ENCODE measurements at regions not wholly inside any gene's neighbourhood (a gene's known extent, or its start where the extent isn't known, plus 50 kb on each side); places are given as distances from the start of the nearest gene placed in this dataset.

DNA sequence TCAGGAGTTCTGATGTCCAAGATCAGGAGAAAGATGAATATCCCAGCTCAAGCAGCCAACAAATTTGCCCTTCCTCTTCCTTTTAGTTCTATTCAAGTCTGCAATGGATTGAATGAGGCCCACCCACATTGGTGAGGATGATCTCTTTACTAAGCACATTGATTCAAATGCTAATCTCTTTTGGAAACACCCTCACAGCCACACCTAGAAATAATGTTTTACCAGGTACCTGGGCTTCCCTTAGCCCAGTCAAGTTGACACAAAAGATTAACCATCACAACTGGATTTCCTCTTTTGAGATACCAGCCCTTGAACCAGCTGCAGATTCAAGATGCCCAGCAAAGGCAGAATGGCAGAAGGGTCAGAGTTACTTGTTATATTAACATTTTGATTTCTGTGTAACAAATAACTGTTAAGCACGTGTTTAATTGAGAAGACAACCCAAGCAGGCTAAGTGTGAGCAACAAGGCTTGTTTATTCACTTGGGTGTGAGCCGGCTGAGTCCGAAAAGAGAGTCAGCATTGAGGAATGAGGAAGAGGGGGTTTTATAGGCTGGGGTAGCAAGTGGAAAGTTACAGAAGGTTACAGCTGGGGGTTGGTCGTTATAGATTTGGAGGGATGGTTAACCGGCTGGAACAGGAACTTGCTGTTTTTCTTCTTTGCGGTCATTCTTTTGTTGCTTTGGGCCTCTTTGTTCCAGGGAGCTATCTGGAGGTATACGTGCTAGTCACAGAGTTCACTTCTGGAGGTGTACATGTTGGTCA lies 180.3 kb downstream of the EMP1 start:
- Histone ChIP-seq H3K9me3 (no peaks in the 10 kb centered on the region), H3K4me1 (no peaks in the 10 kb centered on the region), H3K27ac (no peak overlapping the region), H3K4me3 (no peak overlapping the region), H3K27me3 (no peaks in the 10 kb centered on the region), H3K36me3 (no peaks in the 10 kb centered on the region)
- DNase-seq (ENCODE audit: low spot score in 2 of 2) = no peak
- TF ChIP-seq CTCF (IDR thresholded peaks at IDR 0.05) (no peak), POLR2A (IDR thresholded peaks at IDR 0.05) (no peak), EP300 (IDR thresholded peaks at IDR 0.05) (no peak), POLR2AphosphoS5 (IDR thresholded peaks at IDR 0.05) (no peak)
- WGBS = 86% methylated on average over 7 of the region's 7 CpGs

GRCh38 chr12:13375583-13376345 lies 179.2 kb downstream of the EMP1 start:
- no peak overlapping the region for H3K4me3 ChIP-seq
- DNase-seq (ENCODE audit: low spot score in 2 of 2) = no peak
- H3K36me3 ChIP-seq = no peaks in the 10 kb centered on the region
- TF ChIP-seq EP300 (IDR thresholded peaks at IDR 0.05) = no peak
- TF ChIP-seq CTCF (IDR thresholded peaks at IDR 0.05) = no peak
- no peak for TF ChIP-seq POLR2AphosphoS5 (IDR thresholded peaks at IDR 0.05)
- no peak for TF ChIP-seq POLR2A (IDR thresholded peaks at IDR 0.05)
- no peaks in the 10 kb centered on the region for H3K9me3 ChIP-seq
- H3K27ac ChIP-seq = no peak overlapping the region
- no peaks in the 10 kb centered on the region for H3K4me1 ChIP-seq
- no peaks in the 10 kb centered on the region for H3K27me3 ChIP-seq
- 79% methylated on average over 2 of the region's 2 CpGs for WGBS

- Histone ChIP-seq H3K27ac (no peak overlapping the region), H3K4me3 (no peak overlapping the region), H3K9me3 (no peaks in the 10 kb centered on the region), H3K27me3 (no peaks in the 10 kb centered on the region), H3K36me3 (no peaks in the 10 kb centered on the region), H3K4me1 (no peaks in the 10 kb centered on the region)
- no peak for TF ChIP-seq POLR2AphosphoS5 (IDR thresholded peaks at IDR 0.05)
- no peak for TF ChIP-seq EP300 (IDR thresholded peaks at IDR 0.05)
- no peak for TF ChIP-seq POLR2A (IDR thresholded peaks at IDR 0.05)
- TF ChIP-seq CTCF (IDR thresholded peaks at IDR 0.05) = no peak
- 47% methylated on average over 5 of the region's 5 CpGs for WGBS
- DNase-seq (ENCODE audit: low spot score in 2 of 2) = no peak
Observed at GRCh38 chr12:13374793-13375192, 178.3 kb downstream of the EMP1 start.

- 83% methylated on average over 2 of the region's 2 CpGs for WGBS
- Histone ChIP-seq H3K27ac (no peak overlapping the region), H3K4me3 (no peak overlapping the region), H3K27me3 (no peaks in the 10 kb centered on the region), H3K36me3 (no peaks in the 10 kb centered on the region), H3K9me3 (no peaks in the 10 kb centered on the region), H3K4me1 (no peaks in the 10 kb centered on the region)
- DNase-seq (ENCODE audit: low spot score in 2 of 2) = no peak
- TF ChIP-seq POLR2A (IDR thresholded peaks at IDR 0.05) = no peak
- TF ChIP-seq CTCF (IDR thresholded peaks at IDR 0.05) = no peak
- TF ChIP-seq POLR2AphosphoS5 (IDR thresholded peaks at IDR 0.05) = no peak
- no peak for TF ChIP-seq EP300 (IDR thresholded peaks at IDR 0.05)
Observed at GRCh38 chr12:13373803-13374202, 177.3 kb downstream of the EMP1 start.

DNA sequence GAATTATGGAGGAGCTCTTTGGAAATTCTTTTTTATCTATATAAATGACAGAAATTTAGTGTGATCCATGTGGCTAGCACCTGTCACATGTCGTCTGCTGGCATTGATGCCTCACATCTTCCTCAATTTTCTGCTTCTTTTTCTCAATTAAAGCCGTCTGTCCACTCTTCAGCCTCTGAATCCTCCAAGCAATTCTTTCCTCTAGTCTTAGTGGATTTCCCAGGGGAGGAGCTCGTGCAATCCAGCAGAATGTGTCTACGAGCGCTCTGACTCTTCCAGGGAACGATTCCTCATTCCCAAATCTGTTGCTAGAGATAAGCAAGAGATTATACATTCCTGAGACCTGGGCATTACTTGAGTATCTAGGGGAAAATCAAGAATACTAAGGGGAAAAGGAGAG lies 176.6 kb downstream of the EMP1 start:
- DNase-seq (ENCODE audit: low spot score in 2 of 2) = no peak
- H3K4me1 ChIP-seq = no peaks in the 10 kb centered on the region
- no peaks in the 10 kb centered on the region for H3K36me3 ChIP-seq
- H3K9me3 ChIP-seq = no peaks in the 10 kb centered on the region
- no peak overlapping the region for H3K4me3 ChIP-seq
- no peak for TF ChIP-seq POLR2AphosphoS5 (IDR thresholded peaks at IDR 0.05)
- TF ChIP-seq POLR2A (IDR thresholded peaks at IDR 0.05) = no peak
- no peak for TF ChIP-seq CTCF (IDR thresholded peaks at IDR 0.05)
- TF ChIP-seq EP300 (IDR thresholded peaks at IDR 0.05) = no peak
- WGBS = 55% methylated on average over 6 of the region's 6 CpGs
- no peak overlapping the region for H3K27ac ChIP-seq
- no peaks in the 10 kb centered on the region for H3K27me3 ChIP-seq
